HG03064 (cell line): ENCODE measurements at regions not wholly inside any gene's neighbourhood (a gene's known extent, or its start where the extent isn't known, plus 50 kb on each side); places are given as distances from the start of the nearest gene placed in this dataset.
A peak's percentile ranks its signal among the peaks of the same experiment; 100 is the strongest.

Experiments used
- ATAC-seq: cut with Tn5 transposase; IDR thresholded peaks from one replicate; pipeline ENCODE4 v1.9.1; 2021; ENCODE audit warnings: low read depth; ENCODE audit not compliant: unreplicated experiment

GRCh38 chr21:43364261-43364510 lies 62.7 kb downstream of the SIK1 start:
- no peak for ATAC-seq

- no peak for ATAC-seq
These were observed 63.2 kb downstream of the SIK1 start for GRCh38 chr21:43363506-43364260.

GRCh38 chr21:43362915-43363314 lies 64.0 kb downstream of the SIK1 start:
- ATAC-seq, result no peak

GRCh38 chr21:43362321-43362791 lies 64.6 kb downstream of the SIK1 start:
- ATAC-seq, result no peak

- ATAC-seq, result no peak
These were observed 65.2 kb downstream of the SIK1 start for GRCh38 chr21:43361493-43362296.

GRCh38 chr21:43361127-43361492 lies 65.8 kb downstream of the SIK1 start:
- no peak for ATAC-seq

GRCh38 chr21:43360441-43361126 lies 66.3 kb downstream of the SIK1 start:
- ATAC-seq, result no peak

- ATAC-seq, result no peak
These were observed 67.8 kb downstream of the SIK1 start for GRCh38 chr21:43358940-43359822.

GRCh38 chr21:43357715-43358430 lies 69.1 kb downstream of the SIK1 start:
- no peak for ATAC-seq

GRCh38 chr21:43355925-43356289 lies 71.0 kb downstream of the SIK1 start:
- no peak for ATAC-seq

- ATAC-seq, result no peak
These were observed 71.5 kb downstream of the SIK1 start for GRCh38 chr21:43355266-43355924.

GRCh38 chr21:43354666-43355065 lies 72.3 kb downstream of the SIK1 start:
- ATAC-seq, result no peak

GRCh38 chr21:43354026-43354420 lies 72.9 kb downstream of the SIK1 start:
- no peak for ATAC-seq

- no peak for ATAC-seq
These were observed 73.5 kb downstream of the SIK1 start for GRCh38 chr21:43353282-43354025.

- ATAC-seq, result peak; percentile 63
These were observed 74.2 kb downstream of the SIK1 start for GRCh38 chr21:43352568-43353281.

GRCh38 chr21:43352154-43352537 lies 74.8 kb downstream of the SIK1 start:
- no peak for ATAC-seq

GRCh38 chr21:43351501-43352153 lies 75.3 kb downstream of the SIK1 start:
- no peak for ATAC-seq

- ATAC-seq, result no peak
These were observed 77.3 kb downstream of the SIK1 start for GRCh38 chr21:43349644-43350043.
